Activated B cell treated with CpG ODN at 0.5 μM for 24 hours (primary cell): ENCODE measurements at regions not wholly inside any gene's neighbourhood (a gene's known extent, or its start where the extent isn't known, plus 50 kb on each side); places are given as distances from the start of the nearest gene placed in this dataset.

Experiments used
- ATAC-seq: fragments of 200-7000 bp; cut with Tn5 transposase; one replicate; pipeline ENCODE4 v1.10.0; 2021; ENCODE audit warnings: low read depth, mild to moderate bottlenecking, moderate library complexity
- CTCF ChIA-PET: fragments of 350-600 bp; sonication (Branson Sonifier 250); formaldehyde crosslinking; loops from one replicate; lab custom pipeline; 2021; ENCODE audit warnings: antibody characterized with exemption; lab: Charles Lee
- POLR2A ChIA-PET: fragments of 350-600 bp; sonication (Branson Sonifier 250); formaldehyde crosslinking; loops from one replicate; lab custom pipeline; 2021; ENCODE audit warnings: antibody characterized with exemption; lab: Charles Lee
- DNase-seq: peaks from one replicate; pipeline ENCODE4 v3.0.0; 2022
- H3K27ac Mint-ChIP-seq: one replicate; pipeline ENCODE4 v1.8.0; 2020; ENCODE audit warnings: mixed read lengths
- H3K27me3 Mint-ChIP-seq: one replicate; pipeline ENCODE4 v1.8.0; 2021; ENCODE audit warnings: mixed read lengths
- H3K36me3 Mint-ChIP-seq: one replicate; pipeline ENCODE4 v1.8.0; 2021; ENCODE audit warnings: low read depth, mixed read lengths
- H3K4me1 Mint-ChIP-seq: one replicate; pipeline ENCODE4 v1.8.0; 2021; ENCODE audit warnings: mixed read lengths
- H3K4me3 Mint-ChIP-seq: one replicate; pipeline ENCODE4 v1.8.0; 2020; ENCODE audit warnings: mild to moderate bottlenecking, mixed read lengths
- H3K9me3 Mint-ChIP-seq: one replicate; pipeline ENCODE4 v1.8.0; 2020; ENCODE audit warnings: mixed read lengths
- intact Hi-C: fragments of 100-400 bp; cut with micrococcal nuclease; formaldehyde crosslinking; loops from one replicate; pipeline ENCODE4 v1.15.1; 2024
- TF ChIP-seq, protein P1 (sequence below): fragments of 200-600 bp; IDR thresholded peaks from one replicate; pipeline ENCODE4 v1.8.0; 2022; ENCODE audit warnings: antibody characterized with exemption, mild to moderate bottlenecking

DNA sequence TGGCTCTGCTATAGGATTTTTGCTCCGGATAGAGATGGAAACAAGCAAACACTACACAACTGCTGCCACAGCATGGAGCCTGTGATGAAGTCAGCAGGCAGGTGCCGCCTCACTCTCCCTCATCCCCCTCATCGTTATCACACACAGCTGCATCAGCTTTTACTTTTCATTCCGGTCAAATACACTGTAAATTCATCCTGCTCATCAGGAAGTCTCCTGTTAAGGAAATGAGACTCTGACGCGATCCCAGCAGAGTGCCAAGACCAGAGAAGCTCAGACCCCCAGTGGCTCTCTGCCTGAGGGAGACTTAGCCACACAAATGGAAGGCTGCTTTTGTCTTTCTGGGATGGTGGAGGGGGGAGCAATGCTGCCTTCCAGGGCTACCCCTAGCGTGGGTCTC, 270.2 kb downstream of the ELAVL2 start:
- ChIA-PET POLR2A (no interaction called here), CTCF (no interaction called here)
- TF ChIP-seq, protein P1, sequence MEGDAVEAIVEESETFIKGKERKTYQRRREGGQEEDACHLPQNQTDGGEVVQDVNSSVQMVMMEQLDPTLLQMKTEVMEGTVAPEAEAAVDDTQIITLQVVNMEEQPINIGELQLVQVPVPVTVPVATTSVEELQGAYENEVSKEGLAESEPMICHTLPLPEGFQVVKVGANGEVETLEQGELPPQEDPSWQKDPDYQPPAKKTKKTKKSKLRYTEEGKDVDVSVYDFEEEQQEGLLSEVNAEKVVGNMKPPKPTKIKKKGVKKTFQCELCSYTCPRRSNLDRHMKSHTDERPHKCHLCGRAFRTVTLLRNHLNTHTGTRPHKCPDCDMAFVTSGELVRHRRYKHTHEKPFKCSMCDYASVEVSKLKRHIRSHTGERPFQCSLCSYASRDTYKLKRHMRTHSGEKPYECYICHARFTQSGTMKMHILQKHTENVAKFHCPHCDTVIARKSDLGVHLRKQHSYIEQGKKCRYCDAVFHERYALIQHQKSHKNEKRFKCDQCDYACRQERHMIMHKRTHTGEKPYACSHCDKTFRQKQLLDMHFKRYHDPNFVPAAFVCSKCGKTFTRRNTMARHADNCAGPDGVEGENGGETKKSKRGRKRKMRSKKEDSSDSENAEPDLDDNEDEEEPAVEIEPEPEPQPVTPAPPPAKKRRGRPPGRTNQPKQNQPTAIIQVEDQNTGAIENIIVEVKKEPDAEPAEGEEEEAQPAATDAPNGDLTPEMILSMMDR = no peak
- Mint-ChIP-seq H3K4me3 (no peak overlapping the region), H3K9me3 (peaks cover 3% of the 10 kb centered on the region), H3K27ac (no peak overlapping the region), H3K27me3 (no peaks in the 10 kb centered on the region), H3K4me1 (no peaks in the 10 kb centered on the region), H3K36me3 (no peaks in the 10 kb centered on the region)
- intact Hi-C loops = no loop called here
- ATAC-seq (no peak), DNase-seq (no peak)

DNA sequence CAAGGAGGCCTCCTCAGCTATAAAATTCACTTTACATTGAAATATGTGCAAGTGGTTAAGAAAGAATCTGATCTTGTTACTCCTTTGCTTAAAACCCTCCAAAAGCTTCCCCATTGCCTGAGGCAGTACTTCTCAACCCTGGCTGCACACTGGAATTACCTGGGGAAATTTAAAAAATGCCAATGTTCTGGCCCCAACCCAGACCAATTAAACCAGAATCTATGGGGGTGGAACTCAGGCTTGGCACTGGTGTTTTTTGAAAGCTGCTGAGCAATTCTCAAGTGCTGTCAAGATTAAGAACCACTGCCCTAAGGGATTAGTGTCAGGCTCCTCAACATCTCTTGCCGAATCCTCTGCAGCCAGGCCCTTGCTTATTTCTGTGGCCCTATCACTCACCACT, 269.6 kb downstream of the ELAVL2 start:
- ChIA-PET POLR2A (no interaction called here), CTCF (no interaction called here)
- intact Hi-C loops = no loop called here
- Mint-ChIP-seq H3K4me1 (no peaks in the 10 kb centered on the region), H3K4me3 (no peak overlapping the region), H3K36me3 (no peaks in the 10 kb centered on the region), H3K27me3 (no peaks in the 10 kb centered on the region), H3K9me3 (peaks cover 3% of the 10 kb centered on the region), H3K27ac (no peak overlapping the region)
- no peak for ATAC-seq
- TF ChIP-seq, protein P1 = no peak
- no peak for DNase-seq

DNA sequence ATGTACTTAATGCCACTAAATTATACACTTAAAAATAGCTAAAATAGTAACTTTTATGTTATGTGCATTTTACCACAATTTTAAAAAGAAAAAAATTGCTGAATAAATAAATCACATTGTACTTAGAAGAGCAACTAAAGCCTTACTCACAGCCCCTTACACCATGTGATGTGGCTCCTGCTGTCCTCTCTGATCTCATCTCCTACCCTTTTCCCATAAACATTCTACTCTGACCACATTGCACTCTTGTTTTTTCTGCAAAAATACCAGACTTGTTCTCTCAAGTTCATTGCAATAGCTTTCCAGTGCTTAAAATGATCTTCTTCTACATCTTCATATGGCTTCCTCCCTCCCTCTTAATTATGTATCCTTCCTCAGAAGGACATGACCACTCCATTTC, 268.4 kb downstream of the ELAVL2 start:
- ChIA-PET POLR2A (no interaction called here), CTCF (no interaction called here)
- intact Hi-C loops = no loop called here
- no peaks in the 10 kb centered on the region for H3K36me3 Mint-ChIP-seq
- peaks cover 4% of the 10 kb centered on the region for H3K9me3 Mint-ChIP-seq
- H3K4me1 Mint-ChIP-seq = no peaks in the 10 kb centered on the region
- ATAC-seq (no peak), DNase-seq (no peak)
- no peak overlapping the region for H3K27ac Mint-ChIP-seq
- no peaks in the 10 kb centered on the region for H3K27me3 Mint-ChIP-seq
- H3K4me3 Mint-ChIP-seq = no peak overlapping the region
- TF ChIP-seq, protein P1 = no peak

DNA sequence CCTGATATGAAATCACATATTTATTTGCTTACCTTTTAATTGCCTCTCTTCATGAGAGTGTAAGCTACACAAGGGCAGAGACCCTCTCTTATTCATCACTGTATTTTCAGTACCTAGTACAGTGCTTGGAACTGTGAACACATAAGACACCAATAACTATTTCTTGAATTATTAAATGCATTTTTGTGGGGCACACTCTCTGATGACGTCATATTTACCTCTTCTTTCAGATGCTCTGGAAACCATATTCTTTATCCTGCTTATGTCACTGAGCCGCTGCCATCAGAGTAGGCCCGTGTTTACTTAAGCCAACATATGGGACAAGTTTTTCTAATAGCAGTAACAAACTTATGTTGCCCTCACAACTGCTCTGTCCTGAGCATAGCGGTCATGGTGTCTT, 266.5 kb downstream of the ELAVL2 start:
- Mint-ChIP-seq H3K27me3 (no peaks in the 10 kb centered on the region), H3K36me3 (no peaks in the 10 kb centered on the region), H3K4me3 (no peak overlapping the region), H3K27ac (no peak overlapping the region), H3K9me3 (peaks cover 6% of the 10 kb centered on the region), H3K4me1 (no peaks in the 10 kb centered on the region)
- ATAC-seq = no peak
- TF ChIP-seq, protein P1 = no peak
- intact Hi-C loops = no loop called here
- CTCF ChIA-PET = no interaction called here
- POLR2A ChIA-PET = no interaction called here
- DNase-seq = no peak

DNA sequence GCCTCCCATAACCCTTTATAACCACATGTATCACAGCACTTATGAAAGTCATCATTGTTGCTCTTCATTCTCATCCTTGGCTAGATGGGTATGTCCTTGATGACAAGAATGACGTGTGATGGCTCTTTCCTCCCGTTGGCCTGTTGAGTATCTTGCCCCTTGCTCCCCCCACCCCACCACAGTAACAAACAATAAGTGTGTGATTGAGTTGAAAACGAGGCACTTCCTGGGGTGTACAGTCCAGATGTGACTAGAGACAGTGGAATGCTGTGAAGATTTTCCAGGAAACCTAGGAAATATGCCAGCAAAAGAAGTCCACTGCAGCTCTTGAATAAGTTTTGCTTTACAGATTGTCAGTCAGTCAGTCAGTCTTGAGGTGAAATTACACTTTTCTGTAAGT, 262.5 kb downstream of the ELAVL2 start:
- ChIA-PET CTCF (no interaction called here), POLR2A (no interaction called here)
- no peak overlapping the region for H3K4me3 Mint-ChIP-seq
- H3K27ac Mint-ChIP-seq = no peak overlapping the region
- H3K36me3 Mint-ChIP-seq = no peaks in the 10 kb centered on the region
- H3K9me3 Mint-ChIP-seq = peaks cover 5% of the 10 kb centered on the region
- no peaks in the 10 kb centered on the region for H3K4me1 Mint-ChIP-seq
- TF ChIP-seq, protein P1 = no peak
- ATAC-seq (no peak), DNase-seq (no peak)
- no peaks in the 10 kb centered on the region for H3K27me3 Mint-ChIP-seq
- intact Hi-C loops = no loop called here
